H1 (cell line): ENCODE measurements at regions not wholly inside any gene's neighbourhood (a gene's known extent, or its start where the extent isn't known, plus 50 kb on each side); places are given as distances from the start of the nearest gene placed in this dataset.

ENCODE experiments used
- CTCF ChIA-PET: fragments of 300-600 bp; sonication (Branson Sonifier 250); formaldehyde crosslinking; loops from one replicate; lab custom pipeline; 2021; ENCODE audit not compliant: partially characterized antibody; lab: Charles Lee
- POLR2A ChIA-PET: fragments of 300-600 bp; sonication (Branson Sonifier 250); formaldehyde crosslinking; loops from one replicate; lab custom pipeline; 2021; ENCODE audit warnings: inconsistent platforms; ENCODE audit not compliant: partially characterized antibody; lab: Charles Lee
- DNase-seq, 2 experiments: peaks; one replicate each; pipeline versions ENCODE4 v3.0.0 to v3.0.0-alpha.2; 2010 to 2022; ENCODE audit warnings: low spot score in 2 of 2, low read depth in 1 of 2, mixed read lengths in 1 of 2
- FAIRE-seq: peaks from 2 replicates; lab custom pipeline; 2011; peaks lifted over from hg19 to GRCh38; lab: Jason Lieb, UNC
- H2AFZ ChIP-seq: 2 replicates; pipeline ENCODE4 v1.8.1; 2012; ENCODE audit warnings: low read length, inconsistent platforms
- H2AK5ac ChIP-seq: 2 replicates; pipeline ENCODE4 v1.6.1; 2013; ENCODE audit warnings: low read depth, low read length
- H2BK120ac ChIP-seq: replicated peaks from 2 replicates; pipeline ENCODE3; 2013; ENCODE audit warnings: low read depth, low read length, inconsistent platforms
- H2BK12ac ChIP-seq: 2 replicates; pipeline ENCODE4 v1.6.1; 2013; ENCODE audit warnings: low read depth, low read length
- H2BK15ac ChIP-seq: 2 replicates; pipeline ENCODE4 v1.6.1; 2013; ENCODE audit warnings: low read length
- H2BK20ac ChIP-seq: 2 replicates; pipeline ENCODE4 v1.6.1; 2013; ENCODE audit warnings: low read length
- H2BK5ac ChIP-seq: 2 replicates; pipeline ENCODE4 v1.6.1; 2013; ENCODE audit warnings: low read depth, low read length
- H3K14ac ChIP-seq: 2 replicates; pipeline ENCODE4 v1.6.1; 2013; ENCODE audit warnings: inconsistent platforms; ENCODE audit not compliant: insufficient read length
- H3K18ac ChIP-seq: 2 replicates; pipeline ENCODE4 v1.6.1; 2013; ENCODE audit warnings: low read length; ENCODE audit errors: extremely low read depth
- H3K23ac ChIP-seq: 2 replicates; pipeline ENCODE4 v1.6.1; 2013; ENCODE audit warnings: inconsistent platforms; ENCODE audit not compliant: insufficient read length
- H3K23me2 ChIP-seq: 2 replicates; pipeline ENCODE4 v1.6.1; 2013; ENCODE audit warnings: low read depth, low read length
- H3K27ac ChIP-seq: 2 replicates; pipeline ENCODE4 v1.6.1; 2011; ENCODE audit warnings: low read depth, low read length, inconsistent platforms
- H3K27me3 ChIP-seq, 4 experiments: replicated peaks in 1 of 4; 1 replicate in 1 of 4; 2 replicates in 3 of 4; pipeline versions ENCODE4 v1.6.1 to v1.8.1; 2011 to 2013; ENCODE audit warnings: low read length in 3 of 4, mild to moderate bottlenecking in 3 of 4, inconsistent platforms in 2 of 4, mixed read lengths in 2 of 4, moderate library complexity in 1 of 4; ENCODE audit not compliant: control insufficient read depth in 3 of 4, insufficient read depth in 3 of 4; ENCODE audit errors: extremely low read depth in 1 of 4
- H3K36me3 ChIP-seq, 4 experiments: 2 replicates each; pipeline versions ENCODE4 v1.6.1 to v1.8.1; 2011 to 2013; ENCODE audit warnings: mild to moderate bottlenecking in 4 of 4, low read length in 3 of 4, moderate library complexity in 2 of 4, control low read depth in 1 of 4, inconsistent platforms in 1 of 4; ENCODE audit not compliant: insufficient read depth in 4 of 4, control insufficient read depth in 2 of 4
- H3K4ac ChIP-seq: replicated peaks from 2 replicates; pipeline ENCODE3; 2013; ENCODE audit warnings: low read length, low read depth, mixed read lengths, inconsistent platforms; ENCODE audit not compliant: insufficient read length
- H3K4me1 ChIP-seq, 4 experiments: replicated peaks in 1 of 4; 1 replicate in 1 of 4; 2 replicates in 3 of 4; pipeline versions ENCODE4 v1.6.1 to v1.8.1; 2011 to 2013; ENCODE audit warnings: low read length in 3 of 4, inconsistent platforms in 2 of 4, mixed read lengths in 1 of 4; ENCODE audit not compliant: insufficient read depth in 4 of 4, control insufficient read depth in 3 of 4
- H3K4me2 ChIP-seq, 2 experiments: 2 replicates each; pipeline versions ENCODE4 v1.6.1 to v1.8.1; 2011 to 2013; ENCODE audit warnings: low read depth in 2 of 2, low read length in 2 of 2, control low read depth in 1 of 2, inconsistent platforms in 1 of 2, mild to moderate bottlenecking in 1 of 2; ENCODE audit not compliant: insufficient read depth in 1 of 2
- H3K4me3 ChIP-seq, 4 experiments: fragments of 200-600, 300-600 bp in 1 of 4; sonication (generic), shearing (Covaris generic), sonication (Bioruptor Twin) in 1 of 4; 2 replicates each; pipeline versions ENCODE4 v1.5.1 to v1.8.1; 2011 to 2016; ENCODE audit warnings: low read length in 4 of 4, low read depth in 3 of 4, control low read depth in 2 of 4, inconsistent platforms in 2 of 4, mild to moderate bottlenecking in 2 of 4, mixed read lengths in 1 of 4, moderate library complexity in 1 of 4; ENCODE audit not compliant: insufficient read depth in 2 of 4; ENCODE audit errors: extremely low read depth in 1 of 4
- H3K56ac ChIP-seq: replicated peaks from 2 replicates; pipeline ENCODE3; 2013; ENCODE audit warnings: low read depth, mild to moderate bottlenecking, mixed read lengths, low read length, inconsistent platforms; ENCODE audit not compliant: insufficient read length
- H3K79me1 ChIP-seq: 2 replicates; pipeline ENCODE4 v1.6.1; 2013; ENCODE audit warnings: low read depth, low read length, control low read depth
- H3K79me2 ChIP-seq, 2 experiments: 2 replicates each; pipeline versions ENCODE4 v1.6.1 to v1.8.1; 2012 to 2013; ENCODE audit warnings: low read length in 2 of 2, mild to moderate bottlenecking in 2 of 2, inconsistent platforms in 1 of 2; ENCODE audit not compliant: insufficient read depth in 2 of 2, control insufficient read depth in 1 of 2
- H3K9ac ChIP-seq, 4 experiments: replicated peaks in 1 of 4; 1 replicate in 1 of 4; 2 replicates in 3 of 4; pipeline versions ENCODE4 v1.6.1 to v1.8.1; 2011 to 2013; ENCODE audit warnings: low read depth in 3 of 4, low read length in 3 of 4, control low read depth in 2 of 4, mild to moderate bottlenecking in 2 of 4, moderate library complexity in 2 of 4, inconsistent platforms in 1 of 4; ENCODE audit errors: extremely low read depth in 1 of 4
- H3K9me3 ChIP-seq, 2 experiments: 2 replicates each; pipeline versions ENCODE4 v1.6.1 to v1.8.1; 2012 to 2013; ENCODE audit warnings: mild to moderate bottlenecking in 2 of 2, moderate library complexity in 2 of 2, control low read depth in 1 of 2, inconsistent platforms in 1 of 2, low read depth in 1 of 2, low read length in 1 of 2, mixed read lengths in 1 of 2; ENCODE audit not compliant: insufficient read depth in 2 of 2
- H4K20me1 ChIP-seq, 2 experiments: replicated peaks in 1 of 2; 2 replicates each; pipeline versions ENCODE3 to v1.8.1; 2011 to 2013; ENCODE audit warnings: inconsistent platforms in 2 of 2, low read length in 2 of 2, mild to moderate bottlenecking in 1 of 2; ENCODE audit not compliant: insufficient read depth in 2 of 2, control insufficient read depth in 1 of 2
- H4K5ac ChIP-seq: 2 replicates; pipeline ENCODE4 v1.6.1; 2013; ENCODE audit warnings: low read length, low read depth, mixed read lengths, inconsistent platforms; ENCODE audit not compliant: insufficient read length
- H4K8ac ChIP-seq: 2 replicates; pipeline ENCODE4 v1.8.0; 2013; ENCODE audit warnings: mild to moderate bottlenecking, moderate library complexity, low read length, inconsistent platforms; ENCODE audit not compliant: insufficient read depth; ENCODE audit errors: extremely low read depth
- H4K91ac ChIP-seq: replicated peaks from 2 replicates; pipeline ENCODE3; 2013; ENCODE audit warnings: low read length, mixed read lengths, inconsistent platforms; ENCODE audit not compliant: insufficient read length
- ASH2L ChIP-seq: fragments of 200-600, 300-600 bp; sonication (generic); IDR thresholded peaks from one replicate; pipeline ENCODE4 v1.7.1; 2017; ENCODE audit warnings: low read length
- ATF3 ChIP-seq: IDR thresholded peaks from 2 replicates; pipeline ENCODE4 v1.6.1; 2011; ENCODE audit warnings: low read depth, mild to moderate bottlenecking, low read length; ENCODE audit not compliant: insufficient read depth
- BACH1 ChIP-seq: IDR thresholded peaks from 2 replicates; pipeline ENCODE4 v1.6.1; 2012; ENCODE audit warnings: low read length, improper control_type of control experiment
- BRCA1 ChIP-seq: IDR thresholded peaks from 2 replicates; pipeline ENCODE4 v1.6.1; 2012; ENCODE audit warnings: low read depth, low read length, improper control_type of control experiment
- CHD1 ChIP-seq: IDR thresholded peaks from 2 replicates; pipeline ENCODE4 v1.6.1; 2012; ENCODE audit warnings: low read depth, low read length, improper control_type of control experiment
- CREB1 ChIP-seq: IDR thresholded peaks from 2 replicates; pipeline ENCODE4 v1.6.1; 2012; ENCODE audit warnings: inconsistent platforms
- E2F6 ChIP-seq: IDR thresholded peaks from 2 replicates; pipeline ENCODE4 v1.6.1; 2012; ENCODE audit warnings: inconsistent platforms
- EP300 ChIP-seq, 2 experiments: IDR thresholded peaks; 1 replicate in 1 of 2; 2 replicates in 1 of 2; pipeline ENCODE4 v1.6.1; 2011 to 2012; ENCODE audit warnings: low read depth in 2 of 2, low read length in 2 of 2, mild to moderate bottlenecking in 2 of 2, borderline replicate concordance in 1 of 2, inconsistent platforms in 1 of 2, moderate library complexity in 1 of 2
- GABPA ChIP-seq: IDR thresholded peaks from 2 replicates; pipeline ENCODE4 v1.6.1; 2011; ENCODE audit warnings: mild to moderate bottlenecking, low read length, moderate library complexity, borderline replicate concordance; ENCODE audit not compliant: insufficient read depth
- GTF2F1 ChIP-seq: IDR thresholded peaks from 2 replicates; pipeline ENCODE4 v1.6.1; 2012; ENCODE audit warnings: low read depth, low read length, improper control_type of control experiment, borderline replicate concordance
- RBBP5 ChIP-seq: IDR thresholded peaks from 2 replicates; pipeline ENCODE4 v1.7.1; 2012; ENCODE audit warnings: low read depth, mild to moderate bottlenecking, inconsistent platforms, low read length, moderate library complexity, borderline replicate concordance
- SIRT6 ChIP-seq: IDR thresholded peaks from one replicate; pipeline ENCODE4 v1.7.1; 2012; ENCODE audit warnings: low read length, inconsistent platforms
- SP2 ChIP-seq: IDR thresholded peaks from 2 replicates; pipeline ENCODE4 v1.6.1; 2012; ENCODE audit warnings: mild to moderate bottlenecking, low read length, inconsistent platforms
- ZNF274 ChIP-seq: IDR thresholded peaks from 2 replicates; pipeline ENCODE4 v1.7.0; 2012; ENCODE audit warnings: low read length, borderline replicate concordance; ENCODE audit errors: extremely low read depth
- WGBS, 2 experiments: shearing (Covaris generic) in 1 of 2; methylation state at CpG; one replicate each; pipeline versions ENCODE4 v1.1.6 to v1.1.7; 2013 to 2015; ENCODE audit warnings: low lambda C conversion rate in 2 of 2, mixed read lengths in 2 of 2, inconsistent platforms in 1 of 2, low coverage in 1 of 2, missing lambda C conversion rate in 1 of 2; ENCODE audit not compliant: insufficient replicate concordance in 2 of 2, insufficient coverage in 1 of 2, insufficient read length in 1 of 2; ENCODE audit errors: extremely low coverage in 1 of 2, missing lambda C conversion rate in 1 of 2; 5-methylcytosine and 5-hydroxymethylcytosine counted together

GRCh38 chr7:11957956-11958355, 126.0 kb upstream of the THSD7A start:
- Histone ChIP-seq H3K36me3 (no peaks in the 10 kb centered on the region), H2BK5ac (peak overlapping the region; percentile 47; the same call in 1 of the 2 replicates), H3K79me1 (no peaks in the 10 kb centered on the region), H3K4me1 (peaks cover 0 to 4% (median 0%) of the 10 kb centered on the region in 4 experiments; a peak in 1 of 7 replicates), H3K4me2 (no peak overlapping the region), H3K14ac (no peak overlapping the region), H3K23ac (no peak overlapping the region), H2BK20ac (0 out of 2 replicates have a peak overlapping the region, but pooled peaks have one; percentile 75), H3K4me3 (no peak overlapping the region), H3K27me3 (no peaks in the 10 kb centered on the region), H4K91ac (no peak overlapping the region), H4K8ac (no peak overlapping the region), H3K27ac (no peak overlapping the region), H2BK12ac (0 out of 2 replicates have a peak overlapping the region, but pooled peaks have one; percentile 12), H2BK120ac (no peak overlapping the region), H4K20me1 (no peaks in the 10 kb centered on the region), H2AK5ac (0 out of 2 replicates have a peak overlapping the region, but pooled peaks have one; percentile 57)
- CTCF ChIA-PET = no interaction called here
- WGBS, 2 experiments = 82% methylated on average over 1 of the region's 1 CpG; no CpG with 5 or more reads in 1 of the 2 experiments
- TF ChIP-seq BACH1 = no peak
- TF ChIP-seq E2F6 = no peak
- no peak for TF ChIP-seq ASH2L
- no peak for TF ChIP-seq BRCA1
- TF ChIP-seq CREB1 = no peak
- no peak for TF ChIP-seq GABPA
- no peak for TF ChIP-seq SIRT6
- TF ChIP-seq ZNF274 = no peak
- TF ChIP-seq ATF3 = no peak
- TF ChIP-seq CHD1 = no peak
- no peak for TF ChIP-seq GTF2F1
- no peak for TF ChIP-seq EP300 (IDR thresholded peaks at IDR 0.05; ENCODE audit: borderline replicate concordance in 1 of 2, low read depth in 2 of 2, low read length in 2 of 2)
- no peak for TF ChIP-seq SP2
- no peak for TF ChIP-seq RBBP5
- TF ChIP-seq, all 59 proteins: peak for 0
- Histone ChIP-seq H3K18ac (no peak overlapping the region), H4K5ac (no peak overlapping the region), H2BK15ac (no peak overlapping the region), H3K23me2 (no peaks in the 10 kb centered on the region), H2AFZ (no peak overlapping the region), H3K4ac (no peak overlapping the region), H3K9me3 (no peaks in the 10 kb centered on the region; a peak in 1 of 4 replicates), H3K56ac (no peak overlapping the region), H3K9ac (no peak overlapping the region), H3K79me2 (no peaks in the 10 kb centered on the region)
- POLR2A ChIA-PET = no interaction called here
- no peak for FAIRE-seq
- DNase-seq = no peak
